Adrenal gland (tissue), 9 donors: ENCODE measurements at regions not wholly inside any gene's neighbourhood (a gene's known extent, or its start where the extent isn't known, plus 50 kb on each side); places are given as distances from the start of the nearest gene placed in this dataset.
"Not testable (repeated sequence)": the region's sequence is repeated elsewhere in the genome, so short reads cannot be mapped to it uniquely, and the experiment has no call there.

Experiments used
- DNase-seq, 7 donors: peaks; one replicate each; pipeline ENCODE4 v3.0.0-alpha.2; 2019 to 2020
- H3K27ac ChIP-seq, 5 donors: fragments of 200-600 bp; sonication (generic) in 4 of 5; 1 replicate in 3 of 5; 2 replicates in 2 of 5; pipeline versions ENCODE4 v1.5.1 to v1.8.0; 2016 to 2020; ENCODE audit warnings: mild to moderate bottlenecking in 1 of 5
- H3K27me3 ChIP-seq: fragments of 200-600 bp; 2 replicates; pipeline ENCODE4 v1.8.0; 2021
- H3K36me3 ChIP-seq, 2 donors: fragments of 200-600 bp; replicated peaks in 1 of 2; 1 replicate in 1 of 2; 2 replicates in 1 of 2; pipeline versions ENCODE4 v1.5.1 to v1.8.0; 2018 to 2022
- H3K4me1 ChIP-seq, 2 donors: fragments of 200-600 bp; replicated peaks in 1 of 2; 1 replicate in 1 of 2; 2 replicates in 1 of 2; pipeline versions ENCODE4 v1.5.1 to v1.8.0; 2018 to 2021
- H3K4me3 ChIP-seq, 4 donors: fragments of 200-600 bp; sonication (generic) in 3 of 4; one replicate each; pipeline ENCODE4 v1.5.1; 2016 to 2018
- H3K9me3 ChIP-seq, 3 donors: fragments of 200-600 bp; sonication (generic) in 1 of 3; replicated peaks in 1 of 3; 1 replicate in 2 of 3; 2 replicates in 1 of 3; pipeline versions ENCODE4 v1.5.1 to v1.8.0; 2016 to 2021
- CTCF ChIP-seq, 6 experiments: fragments of 450-650 bp in 4 of 6; fragments of 200-600 bp in 2 of 6; sonication (generic) in 1 of 6; IDR thresholded peaks; 1 replicate in 5 of 6; 2 replicates in 1 of 6; pipeline versions ENCODE4 v1.5.1 to v1.8.0; 2016 to 2021; ENCODE audit warnings: antibody characterized with exemption in 6 of 6, mild to moderate bottlenecking in 2 of 6, moderate library complexity in 1 of 6
- POLR2A ChIP-seq, 2 donors: fragments of 450-650 bp; IDR thresholded peaks; one replicate each; pipeline ENCODE4 v1.6.1; 2017; ENCODE audit warnings: antibody characterized with exemption in 2 of 2, mild to moderate bottlenecking in 2 of 2, moderate library complexity in 1 of 2
- WGBS, 4 donors: extraction: QIAGEN DNeasy Blood & Tissue Kit in 2 of 4; methylation state at CpG; one replicate each; pipeline versions ENCODE4 v1.1.5 to v1.1.7; 2013 to 2017; 5-methylcytosine and 5-hydroxymethylcytosine counted together
- intact Hi-C, 2 donors: fragments of 100-400 bp; cut with DNase I; formaldehyde crosslinking; loops; one replicate each; pipeline versions ENCODE4 v1.14.1 to v1.15.0; 2022 to 2023
- donor health status: healthy with polysubstance abuse.
- donor health status: Bipolar disorder and iron deficiency.
- donor health status: DM: yes; HTN: yes; CAD: no.
- donor health status: DM: no; HTN: no; CAD: no.
- donor health status: DM: no; HTN: no; CAD: no.

GRCh38 chrX:128800138-128800537, 723.2 kb downstream of the SMARCA1 start:
- H3K4me3 ChIP-seq: no peak overlapping the region
- H3K4me1 ChIP-seq: no peaks in the 10 kb centered on the region
- intact Hi-C loops: no loop called here
- H3K36me3 ChIP-seq: no peaks in the 10 kb centered on the region
- H3K27ac ChIP-seq: no peak overlapping the region
- TF ChIP-seq POLR2A (IDR thresholded peaks at IDR 0.05) (no peak), CTCF (IDR thresholded peaks at IDR 0.05) (peak in 1 of 6 experiments; percentile 10)
- 52 to 68% (median 62%) methylated on average over 2 of the region's 2 CpGs for WGBS, 4 donors
- no peaks in the 10 kb centered on the region for H3K27me3 ChIP-seq
- no peaks in the 10 kb centered on the region for H3K9me3 ChIP-seq
- DNase-seq: no peak

DNA sequence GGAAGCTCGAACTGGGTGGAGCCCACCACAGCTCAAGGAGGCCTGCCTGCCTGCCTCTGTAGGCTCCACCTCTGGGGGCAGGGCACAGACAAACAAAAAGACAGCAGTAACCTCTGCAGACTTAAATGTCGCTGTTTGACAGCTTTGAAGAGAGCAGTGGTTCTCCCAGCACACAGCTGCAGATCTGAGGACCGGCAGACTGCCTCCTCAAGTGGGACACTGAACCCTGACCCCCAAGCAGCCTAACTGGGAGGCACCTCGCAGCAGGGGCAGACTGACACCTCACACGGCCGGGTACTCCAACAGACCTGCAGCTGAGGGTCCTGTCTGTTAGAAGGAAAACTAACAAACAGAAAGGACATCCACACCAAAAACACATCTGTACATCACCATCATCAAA, 730.9 kb upstream of the ACTRT1 start:
- H3K27me3 ChIP-seq, H3K36me3 ChIP-seq, DNase-seq, H3K4me1 ChIP-seq, H3K9me3 ChIP-seq, H3K27ac ChIP-seq, intact Hi-C loops, H3K4me3 ChIP-seq: not testable (repeated sequence)
- 61 to 83% (median 71%) methylated on average over 4 to 5 of the region's 6 CpGs for WGBS, 4 donors

DNA sequence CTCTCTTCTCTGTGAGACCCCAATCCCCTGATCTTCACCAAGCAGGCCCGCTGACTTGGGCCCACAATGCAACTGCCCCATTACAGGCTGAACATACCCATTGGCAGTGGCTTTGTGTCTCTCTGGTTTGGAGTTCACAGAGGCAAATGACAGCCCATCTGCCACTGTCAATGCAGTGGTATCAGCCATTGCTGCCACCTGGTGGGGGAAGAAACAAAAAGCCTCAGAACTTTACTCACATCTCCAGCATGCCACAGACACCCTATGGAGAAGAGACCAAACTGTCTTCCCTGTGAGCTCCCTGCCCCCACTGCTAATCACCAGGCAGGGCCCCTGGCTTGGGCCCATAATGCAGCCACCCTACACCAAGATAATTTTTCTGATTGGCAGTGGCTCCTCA, 729.3 kb upstream of the ACTRT1 start:
- WGBS, 4 donors: 35 to 76% methylated on average over 1 of the region's 1 CpG; no CpG with 5 or more reads in 2 of the 4 donors
- DNase-seq: peak; percentile 20 to 69 (median 42)
- H3K9me3 ChIP-seq: no peaks in the 10 kb centered on the region
- TF ChIP-seq CTCF (IDR thresholded peaks at IDR 0.05) (peak in 5 of 6 experiments; percentile 25 to 41 (median 37)), POLR2A (IDR thresholded peaks at IDR 0.05) (no peak)
- intact Hi-C loops: no loop called here
- no peaks in the 10 kb centered on the region for H3K36me3 ChIP-seq
- H3K27me3 ChIP-seq: no peaks in the 10 kb centered on the region
- H3K27ac ChIP-seq: no peak overlapping the region
- no peaks in the 10 kb centered on the region for H3K4me1 ChIP-seq
- no peak overlapping the region for H3K4me3 ChIP-seq

DNA sequence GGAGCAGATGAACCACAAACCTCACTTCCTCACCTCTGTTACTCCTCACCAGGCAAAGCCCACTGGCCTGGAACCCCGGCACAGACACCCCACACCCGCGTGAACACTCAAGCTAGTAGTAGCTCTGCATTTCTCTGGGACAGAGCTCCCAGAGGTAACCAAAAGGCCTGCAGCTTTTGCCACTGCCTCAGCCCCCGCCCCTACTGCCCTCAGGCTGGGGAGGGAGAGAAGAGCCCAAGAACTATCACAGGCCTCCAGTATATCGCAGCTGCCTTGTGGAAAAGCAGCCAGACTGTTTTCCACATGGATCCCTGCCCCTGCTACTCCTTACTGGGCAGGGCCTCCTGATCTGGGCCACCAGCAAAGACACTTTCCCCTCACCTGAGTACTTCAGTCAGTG, 728.7 kb upstream of the ACTRT1 start:
- WGBS, 4 donors: 73 to 100% (median 88%) methylated on average over 1 to 5 of the region's 5 CpGs; no CpG with 5 or more reads in 1 of the 4 donors
- H3K9me3 ChIP-seq: no peaks in the 10 kb centered on the region
- intact Hi-C loops: no loop called here
- no peak for DNase-seq
- H3K27me3 ChIP-seq: no peaks in the 10 kb centered on the region
- H3K36me3 ChIP-seq: no peaks in the 10 kb centered on the region
- no peak overlapping the region for H3K27ac ChIP-seq
- no peaks in the 10 kb centered on the region for H3K4me1 ChIP-seq
- TF ChIP-seq CTCF (IDR thresholded peaks at IDR 0.05) (no peak), POLR2A (IDR thresholded peaks at IDR 0.05) (no peak)
- no peak overlapping the region for H3K4me3 ChIP-seq

DNA sequence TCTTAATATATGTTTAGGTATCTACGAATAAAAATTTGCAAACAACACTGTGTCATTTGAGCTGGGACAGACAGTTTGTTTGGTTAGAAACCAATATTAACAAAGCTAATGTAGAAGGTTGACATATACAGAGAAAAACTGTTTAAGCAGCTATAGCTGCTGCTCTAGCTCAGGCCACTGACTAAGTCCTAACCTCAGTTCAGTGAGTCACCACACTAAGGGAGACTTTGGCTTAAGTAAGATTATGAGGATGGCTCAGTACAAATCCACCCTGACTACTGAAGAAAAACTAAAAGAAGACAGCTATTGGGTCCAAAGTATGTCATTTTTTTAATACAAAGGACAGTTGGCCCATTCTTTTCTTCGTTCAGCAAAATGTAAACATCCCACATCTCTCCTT, 717.3 kb upstream of the ACTRT1 start:
- TF ChIP-seq POLR2A (IDR thresholded peaks at IDR 0.05) (no peak), CTCF (IDR thresholded peaks at IDR 0.05) (no peak)
- intact Hi-C loops: no loop called here
- no peaks in the 10 kb centered on the region for H3K9me3 ChIP-seq
- WGBS, 4 donors: 73 to 90% (median 80%) methylated on average over 2 of the region's 2 CpGs
- H3K4me1 ChIP-seq: no peaks in the 10 kb centered on the region
- DNase-seq: no peak
- H3K27ac ChIP-seq: no peak overlapping the region
- H3K36me3 ChIP-seq: no peaks in the 10 kb centered on the region
- no peak overlapping the region for H3K4me3 ChIP-seq
- H3K27me3 ChIP-seq: no peaks in the 10 kb centered on the region
